NCI-H446 treated with DMSO at 0.1 percent for 48 hours (cell line): ENCODE measurements at regions not wholly inside any gene's neighbourhood (a gene's known extent, or its start where the extent isn't known, plus 50 kb on each side); places are given as distances from the start of the nearest gene placed in this dataset.

Experiments used
- DNase-seq: peaks from one replicate; lab custom pipeline; 2025; lab: John Stamatoyannopoulos, UW

- no peak for DNase-seq
Measured at GRCh38 chr2:192373754-192374153, 179.0 kb upstream of the TMEFF2 start.

- no peak for DNase-seq
Measured at GRCh38 chr2:192373221-192373620, 178.5 kb upstream of the TMEFF2 start.

- no peak for DNase-seq
Measured at GRCh38 chr2:192369969-192370368, 175.2 kb upstream of the TMEFF2 start.

GRCh38 chr2:192357217-192357616 is 162.5 kb upstream of the TMEFF2 start:
- no peak for DNase-seq

- no peak for DNase-seq
Measured at GRCh38 chr2:192354512-192355244, 159.9 kb upstream of the TMEFF2 start.

- no peak for DNase-seq
Measured at GRCh38 chr2:192347542-192347941, 152.8 kb upstream of the TMEFF2 start.

- no peak for DNase-seq
Measured at GRCh38 chr2:192345287-192345686, 150.6 kb upstream of the TMEFF2 start.

GRCh38 chr2:192333642-192334041 is 138.9 kb upstream of the TMEFF2 start:
- no peak for DNase-seq

GRCh38 chr2:192328297-192328696 is 133.6 kb upstream of the TMEFF2 start:
- no peak for DNase-seq

GRCh38 chr2:192327576-192327975 is 132.8 kb upstream of the TMEFF2 start:
- DNase-seq: no peak

- DNase-seq: no peak
Measured at GRCh38 chr2:192315543-192315942, 120.8 kb upstream of the TMEFF2 start.

- DNase-seq: no peak
Measured at GRCh38 chr2:192314800-192315481, 120.2 kb upstream of the TMEFF2 start.

GRCh38 chr2:192313773-192314172 is 119.0 kb upstream of the TMEFF2 start:
- no peak for DNase-seq

- no peak for DNase-seq
Measured at GRCh38 chr2:192311701-192312460, 117.1 kb upstream of the TMEFF2 start.

GRCh38 chr2:192307530-192307929 is 112.8 kb upstream of the TMEFF2 start:
- DNase-seq: no peak

- peak; percentile 42 for DNase-seq
Measured at GRCh38 chr2:192298664-192299063, 103.9 kb upstream of the TMEFF2 start.

GRCh38 chr2:192292478-192292877 is 97.7 kb upstream of the TMEFF2 start:
- no peak for DNase-seq

- no peak for DNase-seq
Measured at GRCh38 chr2:192288295-192288694, 93.6 kb upstream of the TMEFF2 start.

GRCh38 chr2:192286093-192286701 is 91.5 kb upstream of the TMEFF2 start:
- DNase-seq: peak; percentile 11

- no peak for DNase-seq
Measured at GRCh38 chr2:192283450-192283849, 88.7 kb upstream of the TMEFF2 start.

- DNase-seq: no peak
Measured at GRCh38 chr2:192278701-192279100, 84.0 kb upstream of the TMEFF2 start.

GRCh38 chr2:192277494-192278109 is 82.9 kb upstream of the TMEFF2 start:
- no peak for DNase-seq
